SJSA1 (cell line): ENCODE measurements at regions not wholly inside any gene's neighbourhood (a gene's known extent, or its start where the extent isn't known, plus 50 kb on each side); places are given as distances from the start of the nearest gene placed in this dataset.
A peak's percentile ranks its signal among the peaks of the same experiment; 100 is the strongest.
"Not testable (repeated sequence)": the region's sequence is repeated elsewhere in the genome, so short reads cannot be mapped to it uniquely, and the experiment has no call there.

Experiments
- DNase-seq, 2 experiments: peaks; one replicate each; pipeline ENCODE4 v3.0.0-alpha.2; 2015 to 2020; ENCODE audit warnings: low spot score in 2 of 2, low read depth in 1 of 2
- H3K27ac ChIP-seq: fragments of 250-450 bp; sonication (Bioruptor Pico); 2 replicates; pipeline ENCODE4 v1.5.1; 2020; ENCODE audit warnings: mild to moderate bottlenecking, moderate library complexity
- H3K27me3 ChIP-seq: fragments of 250-450 bp; sonication (Bioruptor Pico); replicated peaks from 2 replicates; pipeline ENCODE4 v1.5.1; 2020; ENCODE audit warnings: mild to moderate bottlenecking, moderate library complexity
- H3K36me3 ChIP-seq: fragments of 250-450 bp; sonication (Bioruptor Pico); 2 replicates; pipeline ENCODE4 v1.5.1; 2020; ENCODE audit warnings: mild to moderate bottlenecking
- H3K4me1 ChIP-seq: fragments of 250-450 bp; sonication (Bioruptor Pico); replicated peaks from 2 replicates; pipeline ENCODE4 v1.6.1; 2021; ENCODE audit warnings: mild to moderate bottlenecking
- H3K4me3 ChIP-seq: fragments of 250-450 bp; sonication (Bioruptor Pico); 2 replicates; pipeline ENCODE4 v1.5.1; 2020; ENCODE audit warnings: mild to moderate bottlenecking
- H3K9me3 ChIP-seq: fragments of 250-450 bp; sonication (Bioruptor Pico); replicated peaks from 2 replicates; pipeline ENCODE4 v1.5.1; 2020; ENCODE audit warnings: mild to moderate bottlenecking

DNA sequence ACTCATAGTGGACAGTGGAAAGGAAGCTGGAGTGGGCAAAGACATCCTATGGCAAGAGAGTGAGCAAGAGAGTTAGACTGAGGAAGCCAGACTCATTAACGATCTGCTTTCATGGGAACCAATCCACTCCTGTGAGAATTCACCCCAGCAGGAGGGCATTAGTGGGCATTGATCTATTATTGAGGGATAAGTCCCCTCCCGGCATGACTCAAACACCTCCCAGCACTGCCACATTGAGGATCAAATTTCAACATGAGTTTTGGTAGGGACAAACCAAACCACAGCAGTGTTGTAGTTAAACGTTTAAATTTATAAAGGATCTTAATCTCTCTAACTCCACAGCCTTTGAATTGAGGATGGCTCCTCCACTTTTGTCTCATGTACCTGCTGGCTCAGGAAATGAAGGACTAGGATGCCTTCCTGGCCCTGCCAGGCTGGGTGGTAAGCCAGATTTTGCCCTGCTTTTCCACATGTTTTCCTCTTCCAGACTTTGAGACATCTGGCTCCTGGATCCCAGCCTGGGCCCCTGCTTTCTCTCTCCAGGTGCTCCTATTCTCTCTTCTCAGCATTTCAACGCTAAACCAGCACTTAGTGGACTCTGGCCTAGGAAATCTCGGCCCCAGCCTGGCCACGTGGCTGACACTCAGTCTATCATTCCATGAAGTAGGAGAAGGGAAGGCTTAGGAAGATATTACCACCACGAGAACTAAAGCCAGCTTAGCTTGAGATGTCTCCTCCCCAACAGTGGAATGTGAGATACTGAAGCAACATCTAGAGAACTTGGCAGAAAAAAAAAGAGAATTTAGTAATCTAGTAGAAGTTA, 96.5 kb upstream of the PIP4K2A start:
- H3K4me1 ChIP-seq: peaks cover 5% of the 10 kb centered on the region
- H3K9me3 ChIP-seq: no peaks in the 10 kb centered on the region
- no peak for DNase-seq
- no peaks in the 10 kb centered on the region for H3K27me3 ChIP-seq
- H3K27ac ChIP-seq: no peak overlapping the region
- H3K36me3 ChIP-seq: no peaks in the 10 kb centered on the region
- no peak overlapping the region for H3K4me3 ChIP-seq

DNA sequence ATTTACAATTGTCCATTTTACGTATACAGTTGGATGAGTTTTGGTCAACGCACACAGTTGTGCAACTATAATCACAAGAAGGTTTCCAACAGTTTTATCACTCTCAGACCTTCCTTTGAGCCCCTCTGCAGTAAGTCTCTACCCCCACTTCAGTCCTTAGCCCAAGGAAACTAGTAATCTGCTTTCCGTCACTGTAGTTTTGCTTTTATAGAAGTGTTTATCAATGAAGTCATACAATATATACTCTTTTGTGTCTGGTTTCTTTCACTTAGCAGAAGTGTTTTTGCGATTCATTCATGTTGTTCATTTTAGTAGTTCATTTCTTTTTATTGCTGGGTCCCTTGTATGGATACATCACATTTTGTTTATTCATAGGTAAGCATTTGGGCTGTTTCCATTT, 92.9 kb upstream of the PIP4K2A start:
- Histone ChIP-seq H3K27ac (no peak overlapping the region), H3K36me3 (no peaks in the 10 kb centered on the region), H3K4me1 (peaks cover 35% of the 10 kb centered on the region), H3K27me3 (no peaks in the 10 kb centered on the region), H3K4me3 (no peak overlapping the region), H3K9me3 (no peaks in the 10 kb centered on the region)
- no peak for DNase-seq

DNA sequence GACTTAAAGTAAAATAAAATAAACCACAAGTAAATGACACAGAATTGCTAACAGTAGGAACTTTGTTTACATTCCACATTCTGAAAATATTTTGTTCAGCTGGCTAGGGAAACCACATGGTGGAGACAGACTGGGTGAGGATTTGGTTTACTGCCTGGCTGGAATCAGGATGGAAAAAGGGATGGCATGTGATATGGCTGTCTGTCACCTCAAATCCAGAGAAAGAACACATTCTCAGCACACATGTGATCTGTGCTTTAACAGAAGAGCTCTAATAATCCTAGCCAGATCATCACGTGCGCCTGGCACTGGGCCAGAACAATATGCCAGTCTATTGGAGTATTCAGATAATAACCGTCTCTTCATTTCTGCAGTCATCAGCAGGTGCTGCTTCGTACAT, 90.9 kb upstream of the PIP4K2A start:
- Histone ChIP-seq H3K9me3 (no peaks in the 10 kb centered on the region), H3K36me3 (no peaks in the 10 kb centered on the region), H3K4me1 (peaks cover 35% of the 10 kb centered on the region), H3K4me3 (no peak overlapping the region), H3K27ac (peak overlapping the region; percentile 53), H3K27me3 (no peaks in the 10 kb centered on the region)
- peak; percentile 55 to 83 for DNase-seq

DNA sequence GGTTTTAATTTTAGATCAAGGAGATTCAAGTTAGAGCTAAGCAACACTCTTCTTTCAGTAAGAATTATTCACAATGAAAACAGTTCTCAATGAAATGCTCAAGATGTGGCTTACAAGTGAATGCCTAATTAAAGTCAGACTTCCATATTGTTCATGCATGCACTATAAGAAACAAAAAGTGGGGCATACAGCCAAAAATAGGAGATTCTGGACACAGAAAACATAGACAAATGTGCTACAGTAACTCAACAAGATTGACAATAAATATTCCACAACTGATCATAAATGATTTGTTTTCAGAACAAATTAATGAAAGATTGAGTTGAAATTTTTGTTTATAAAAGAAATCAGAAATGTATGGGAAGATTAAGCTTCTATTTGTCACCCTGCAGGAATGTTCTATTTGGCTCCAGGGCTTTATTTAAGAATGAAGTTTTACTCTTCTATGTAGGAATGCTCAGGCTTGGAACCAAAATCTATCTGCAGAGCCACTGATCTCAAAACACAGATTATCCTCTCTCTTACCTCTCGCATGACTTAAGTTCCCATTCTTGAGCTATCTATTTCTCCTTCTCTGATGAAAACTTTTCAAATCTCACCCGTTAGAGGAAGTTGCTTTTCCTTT, 89.0 kb upstream of the PIP4K2A start:
- no peak overlapping the region for H3K4me3 ChIP-seq
- no peaks in the 10 kb centered on the region for H3K36me3 ChIP-seq
- peak overlapping the region; percentile 24; the same call in 1 of the 2 replicates for H3K27ac ChIP-seq
- peaks cover 35% of the 10 kb centered on the region for H3K4me1 ChIP-seq
- no peaks in the 10 kb centered on the region for H3K27me3 ChIP-seq
- H3K9me3 ChIP-seq: no peaks in the 10 kb centered on the region
- peak in 1 of 2 experiments; percentile 62 for DNase-seq

DNA sequence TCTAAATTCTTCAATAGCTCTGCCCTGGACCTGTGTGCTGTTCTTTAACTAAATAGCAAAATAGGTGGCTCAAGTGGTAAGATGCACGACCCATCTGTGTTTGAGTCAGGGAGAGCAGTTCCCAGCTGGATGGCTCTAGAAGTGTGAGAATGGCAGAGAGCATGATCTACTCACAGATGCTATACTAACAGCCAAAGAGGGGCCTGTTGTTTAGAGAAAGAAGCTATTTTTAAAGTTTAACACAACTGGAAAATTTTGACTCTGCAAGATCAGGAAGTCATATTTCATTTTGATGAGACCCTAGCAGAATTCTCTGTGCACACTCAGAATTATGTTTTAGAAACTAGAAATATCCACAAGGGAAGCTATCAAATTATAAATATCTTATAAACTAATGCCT, 87.4 kb upstream of the PIP4K2A start:
- Histone ChIP-seq H3K36me3 (no peaks in the 10 kb centered on the region), H3K4me3 (no peak overlapping the region), H3K27ac (no peak overlapping the region), H3K27me3 (no peaks in the 10 kb centered on the region), H3K4me1 (peaks cover 35% of the 10 kb centered on the region), H3K9me3 (no peaks in the 10 kb centered on the region)
- DNase-seq: no peak

DNA sequence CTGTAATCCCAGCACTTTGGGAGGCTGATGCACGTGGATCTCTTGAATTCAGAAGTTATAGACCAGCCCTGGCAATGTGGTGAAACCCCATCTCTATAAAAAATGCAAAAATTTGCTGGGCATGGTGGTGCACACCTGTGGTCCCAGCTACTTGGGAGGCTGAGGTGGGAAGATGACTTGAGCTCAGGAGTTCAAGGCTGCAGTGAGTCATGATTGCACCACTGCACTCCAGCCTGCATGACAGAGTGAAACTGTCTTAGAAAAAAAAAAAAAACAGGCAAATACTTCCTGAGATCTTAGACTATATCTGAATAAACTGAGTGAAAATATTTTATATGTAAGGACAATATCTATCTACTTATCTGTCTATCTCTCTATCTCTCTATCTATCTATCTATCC, 83.4 kb upstream of the PIP4K2A start:
- H3K4me1 ChIP-seq, H3K27ac ChIP-seq, H3K36me3 ChIP-seq, DNase-seq, H3K27me3 ChIP-seq, H3K4me3 ChIP-seq, H3K9me3 ChIP-seq: not testable (repeated sequence)

DNA sequence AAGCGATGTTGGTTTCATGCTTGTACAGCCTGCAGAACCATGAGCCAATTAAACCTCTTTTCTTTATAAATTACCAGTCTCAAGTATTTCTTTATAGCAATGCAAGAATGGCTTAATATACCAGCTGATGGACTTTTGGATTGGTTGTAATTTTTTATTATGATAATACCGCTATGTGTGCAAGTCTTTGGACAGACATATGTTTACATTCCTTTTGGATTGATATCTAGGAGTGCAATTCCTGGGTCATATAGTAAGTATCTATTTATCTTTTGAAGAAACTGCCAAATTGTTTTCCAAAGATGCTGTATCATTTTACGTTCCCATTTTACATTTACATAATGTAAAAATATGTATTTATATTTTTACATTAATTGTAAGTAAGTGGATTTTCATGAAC, 81.2 kb upstream of the PIP4K2A start:
- H3K27me3 ChIP-seq: no peaks in the 10 kb centered on the region; the same call in 1 of the 2 replicates
- H3K27ac ChIP-seq: no peak overlapping the region
- no peak overlapping the region for H3K4me3 ChIP-seq
- no peaks in the 10 kb centered on the region for H3K9me3 ChIP-seq
- H3K4me1 ChIP-seq: no peaks in the 10 kb centered on the region
- no peaks in the 10 kb centered on the region for H3K36me3 ChIP-seq
- no peak for DNase-seq

DNA sequence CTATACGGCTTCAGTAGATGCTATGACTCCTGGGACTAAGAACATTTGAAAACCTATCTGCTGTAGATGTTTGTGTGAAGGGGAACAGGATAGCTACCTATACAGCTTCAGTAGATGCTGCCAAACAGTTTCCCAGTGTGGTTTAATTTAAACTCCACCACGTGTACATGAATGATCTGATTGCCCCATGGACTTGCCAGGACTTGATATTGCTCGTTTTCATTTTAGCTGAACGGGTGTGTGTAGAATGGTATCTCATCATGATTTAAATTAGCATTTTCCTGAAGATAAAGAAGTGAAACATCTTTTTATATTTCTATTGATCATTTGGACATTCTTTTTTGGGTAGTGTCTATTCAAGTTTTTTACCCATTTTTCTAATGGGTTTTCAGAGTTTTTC, 77.8 kb upstream of the PIP4K2A start:
- no peak overlapping the region for H3K4me3 ChIP-seq
- H3K9me3 ChIP-seq: no peaks in the 10 kb centered on the region
- DNase-seq: no peak
- H3K4me1 ChIP-seq: no peaks in the 10 kb centered on the region
- H3K27me3 ChIP-seq: no peaks in the 10 kb centered on the region; the same call in 1 of the 2 replicates
- no peak overlapping the region for H3K27ac ChIP-seq
- no peaks in the 10 kb centered on the region for H3K36me3 ChIP-seq

DNA sequence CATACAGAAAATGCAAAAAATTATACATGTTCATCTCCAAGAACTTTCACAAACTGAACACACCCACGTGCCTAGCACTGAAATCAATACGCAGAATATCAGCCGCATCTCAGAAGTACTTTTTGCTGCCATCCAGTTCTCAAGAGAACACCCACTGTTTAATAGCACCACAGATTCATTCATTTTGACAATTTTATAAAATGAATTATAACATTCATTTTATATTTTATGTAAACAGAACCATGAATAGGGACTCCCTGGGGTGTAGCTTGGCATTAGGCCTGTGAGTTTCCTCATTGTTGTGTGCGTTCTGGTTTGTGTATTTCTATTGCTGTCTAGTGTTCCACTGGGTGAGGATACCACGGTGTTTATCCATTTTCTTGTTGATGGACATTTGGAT, 77.3 kb upstream of the PIP4K2A start:
- H3K27ac ChIP-seq: no peak overlapping the region
- no peaks in the 10 kb centered on the region; the same call in 1 of the 2 replicates for H3K27me3 ChIP-seq
- H3K9me3 ChIP-seq: no peaks in the 10 kb centered on the region
- no peaks in the 10 kb centered on the region for H3K4me1 ChIP-seq
- H3K4me3 ChIP-seq: no peak overlapping the region
- no peak for DNase-seq
- H3K36me3 ChIP-seq: no peaks in the 10 kb centered on the region

DNA sequence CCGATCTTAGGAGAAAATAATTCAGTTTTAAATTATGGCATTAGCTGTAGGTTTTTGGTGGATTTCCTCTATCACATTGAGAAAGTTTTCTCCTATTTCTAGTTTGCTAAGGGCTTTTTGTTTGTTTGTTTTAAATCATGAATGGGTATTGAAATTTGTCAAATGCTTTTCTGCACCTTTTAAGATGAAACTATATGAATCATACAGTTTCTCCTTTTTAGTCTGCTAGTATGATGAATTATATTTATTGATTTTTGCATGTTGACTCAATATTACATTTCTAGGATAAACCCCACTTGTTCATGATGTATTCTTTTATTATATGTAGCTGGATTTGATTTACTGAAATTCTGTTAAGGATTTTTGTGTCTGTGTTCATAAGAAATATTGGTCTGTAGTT, 70.3 kb upstream of the PIP4K2A start:
- H3K9me3 ChIP-seq: no peaks in the 10 kb centered on the region
- H3K4me1 ChIP-seq: no peaks in the 10 kb centered on the region
- no peak overlapping the region for H3K4me3 ChIP-seq
- no peaks in the 10 kb centered on the region for H3K36me3 ChIP-seq
- no peak for DNase-seq
- H3K27ac ChIP-seq: no peak overlapping the region
- H3K27me3 ChIP-seq: no peaks in the 10 kb centered on the region

DNA sequence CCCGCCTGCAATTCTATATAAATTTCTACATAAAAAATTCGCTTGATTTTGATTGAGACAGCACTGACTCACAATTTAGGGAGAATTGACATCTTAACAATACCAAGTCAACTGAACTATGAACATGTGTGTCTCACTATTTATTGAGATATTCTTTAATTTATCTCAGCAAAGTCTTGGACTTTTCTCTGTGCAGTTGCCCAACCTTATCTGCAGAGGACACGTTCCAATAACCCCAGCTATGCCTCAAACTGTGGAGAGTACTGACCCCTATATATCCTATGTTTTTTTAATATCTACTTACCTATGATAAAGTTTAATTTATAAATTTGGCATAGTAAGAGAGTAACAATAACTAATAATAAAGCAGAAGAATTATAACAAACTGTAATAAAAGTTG, 69.4 kb upstream of the PIP4K2A start:
- H3K4me3 ChIP-seq: no peak overlapping the region
- H3K27ac ChIP-seq: no peak overlapping the region
- no peaks in the 10 kb centered on the region for H3K4me1 ChIP-seq
- H3K27me3 ChIP-seq: no peaks in the 10 kb centered on the region
- no peaks in the 10 kb centered on the region for H3K36me3 ChIP-seq
- no peak for DNase-seq
- H3K9me3 ChIP-seq: no peaks in the 10 kb centered on the region

DNA sequence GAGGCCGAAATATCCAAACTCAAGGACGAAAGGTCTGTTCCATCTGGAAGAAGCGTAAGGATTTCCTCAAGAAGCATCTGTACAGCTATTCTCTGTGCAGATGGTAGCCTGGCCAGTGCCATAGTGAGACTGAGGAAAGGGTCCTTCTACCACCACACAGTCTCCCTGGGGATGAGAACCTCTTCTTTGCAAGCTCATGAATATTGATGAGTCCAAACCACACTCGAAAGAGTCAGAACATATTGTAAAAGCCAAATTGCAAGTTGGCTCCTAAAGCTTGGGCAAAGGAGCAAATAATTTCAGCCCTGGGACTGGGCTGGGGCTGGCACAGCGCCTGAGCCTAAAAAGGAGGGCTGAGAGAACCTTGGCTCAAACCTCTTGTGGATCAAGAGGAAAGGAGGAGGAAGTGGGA, 66.1 kb upstream of the PIP4K2A start:
- no peaks in the 10 kb centered on the region for H3K27me3 ChIP-seq
- DNase-seq: no peak
- no peak overlapping the region for H3K27ac ChIP-seq

DNA sequence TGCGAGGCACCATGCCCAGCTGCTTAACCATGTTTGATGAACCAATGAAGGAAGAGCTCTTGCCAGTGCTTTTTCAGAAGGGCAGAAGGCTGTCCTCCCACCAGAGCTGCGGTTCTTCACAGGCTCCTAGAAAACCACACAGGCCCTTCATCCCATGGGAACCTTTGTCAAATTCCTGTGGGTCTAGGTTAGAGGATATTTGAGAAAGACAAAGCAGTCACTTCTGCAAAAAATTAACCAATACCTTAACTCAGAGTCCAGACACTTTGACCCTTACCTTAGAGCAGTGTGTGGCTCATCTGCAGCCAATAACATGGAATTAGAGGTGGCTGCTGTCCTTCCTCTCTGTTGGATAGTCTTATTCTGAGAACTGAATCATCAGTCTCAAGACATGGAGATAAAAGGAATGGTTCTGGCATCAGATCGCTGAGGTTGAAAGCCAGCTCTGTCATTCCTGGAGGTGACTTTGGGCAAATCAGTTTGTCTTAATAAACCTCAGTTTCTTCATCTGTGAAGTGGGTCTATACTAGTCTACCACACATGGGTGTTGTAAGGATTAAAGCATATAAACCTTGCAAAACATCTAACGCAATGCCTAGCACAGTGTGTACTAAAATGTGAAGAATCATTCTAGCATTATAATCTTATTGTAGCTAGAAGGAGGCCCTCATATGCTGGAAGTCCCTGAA, 65.1 kb upstream of the PIP4K2A start:
- DNase-seq: no peak

More for the DNA sequence above, 66.1 kb upstream of the PIP4K2A start:
- H3K4me3 ChIP-seq: no peak overlapping the region
- H3K9me3 ChIP-seq: no peaks in the 10 kb centered on the region
- H3K4me1 ChIP-seq: no peaks in the 10 kb centered on the region
- no peaks in the 10 kb centered on the region for H3K36me3 ChIP-seq

DNA sequence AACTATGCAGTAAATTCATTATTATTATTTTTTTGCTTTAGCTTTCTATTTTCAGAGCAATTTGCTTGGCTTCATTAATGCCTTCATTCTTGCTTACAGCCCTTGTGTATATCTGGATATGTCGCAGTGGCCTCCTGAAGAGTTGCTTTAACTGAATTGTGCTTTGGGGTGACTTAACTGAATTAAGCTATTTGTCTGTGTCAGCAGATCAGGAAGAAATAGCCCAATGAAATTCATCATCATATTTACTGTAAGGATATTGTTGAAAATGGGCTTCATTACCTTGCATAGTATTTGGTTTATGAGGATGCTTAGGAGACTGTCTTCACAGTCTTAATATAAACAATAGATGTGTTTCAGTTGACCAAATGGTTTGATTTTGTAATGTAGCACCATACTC, 59.7 kb upstream of the PIP4K2A start:
- no peaks in the 10 kb centered on the region for H3K4me1 ChIP-seq
- H3K27ac ChIP-seq: no peak overlapping the region
- no peaks in the 10 kb centered on the region for H3K9me3 ChIP-seq
- H3K4me3 ChIP-seq: no peak overlapping the region
- no peak for DNase-seq
- H3K36me3 ChIP-seq: no peaks in the 10 kb centered on the region
- no peaks in the 10 kb centered on the region; the same call in 1 of the 2 replicates for H3K27me3 ChIP-seq

More for the DNA sequence above, 65.1 kb upstream of the PIP4K2A start:
- Histone ChIP-seq H3K9me3 (no peaks in the 10 kb centered on the region), H3K36me3 (no peaks in the 10 kb centered on the region), H3K27me3 (no peaks in the 10 kb centered on the region; the same call in 1 of the 2 replicates), H3K4me3 (no peak overlapping the region), H3K27ac (no peak overlapping the region), H3K4me1 (no peaks in the 10 kb centered on the region)
